ENCODE measurements at regions not wholly inside any gene's neighbourhood (a gene's known extent, or its start where the extent isn't known, plus 50 kb on each side); places are given as distances from the start of the nearest gene placed in this dataset. TPM values are rescaled to one million over a fixed set of nuclear protein-coding genes. Genes with fewer than 3 reads are reported as not detected.

Small RNA genes in the stretch of these regions (small RNA-seq; reads per million reads assigned to genes)
- not detected for gene RNA5SP455
